Liver (tissue), 8 donors: ENCODE measurements at regions not wholly inside any gene's neighbourhood (a gene's known extent, or its start where the extent isn't known, plus 50 kb on each side); places are given as distances from the start of the nearest gene placed in this dataset.

ENCODE experiments used
- DNase-seq: peaks from one replicate; pipeline ENCODE4 v3.0.0-alpha.2; 2017; ENCODE audit warnings: low spot score
- H3K27ac ChIP-seq, 2 donors: one replicate each; pipeline ENCODE4 v1.7.0; 2013; ENCODE audit warnings: inconsistent platforms in 2 of 2, low read length in 2 of 2, control low read depth in 1 of 2, low read depth in 1 of 2, mild to moderate bottlenecking in 1 of 2
- H3K27me3 ChIP-seq, 4 donors: one replicate each; pipeline versions ENCODE4 v1.6.1 to v1.7.0; 2013; ENCODE audit warnings: low read length in 3 of 4, inconsistent platforms in 1 of 4, mild to moderate bottlenecking in 1 of 4, moderate library complexity in 1 of 4; ENCODE audit not compliant: control insufficient read depth in 4 of 4, insufficient read depth in 4 of 4
- H3K36me3 ChIP-seq, 4 donors: one replicate each; pipeline versions ENCODE4 v1.6.1 to v1.7.0; 2013; ENCODE audit warnings: low read length in 3 of 4, mild to moderate bottlenecking in 3 of 4, low read depth in 1 of 4, moderate library complexity in 1 of 4; ENCODE audit not compliant: control insufficient read depth in 4 of 4, insufficient read depth in 3 of 4
- H3K4me1 ChIP-seq, 4 donors: one replicate each; pipeline versions ENCODE4 v1.6.1 to v1.7.0; 2013; ENCODE audit warnings: low read length in 3 of 4, mild to moderate bottlenecking in 3 of 4, moderate library complexity in 1 of 4; ENCODE audit not compliant: control insufficient read depth in 4 of 4, insufficient read depth in 4 of 4
- H3K4me3 ChIP-seq, 3 donors: one replicate each; pipeline versions ENCODE4 v1.6.1 to v1.7.0; 2013; ENCODE audit warnings: low read length in 3 of 3, control low read depth in 1 of 3, low read depth in 1 of 3, mild to moderate bottlenecking in 1 of 3
- H3K9ac ChIP-seq, 2 donors: one replicate each; pipeline ENCODE4 v1.7.0; 2013; ENCODE audit warnings: low read length in 2 of 2, mild to moderate bottlenecking in 2 of 2, moderate library complexity in 2 of 2, control low read depth in 1 of 2, low read depth in 1 of 2
- H3K9me3 ChIP-seq, 4 donors: one replicate each; pipeline versions ENCODE4 v1.6.1 to v1.7.0; 2013; ENCODE audit warnings: low read length in 3 of 4; ENCODE audit not compliant: control insufficient read depth in 4 of 4
- ATF3 ChIP-seq: IDR thresholded peaks from 2 replicates; pipeline ENCODE4 v1.6.1; 2016; ENCODE audit warnings: antibody characterized with exemption
- CTCF ChIP-seq: fragments of 150-350 bp; IDR thresholded peaks from 2 replicates; pipeline ENCODE4 v1.5.1; 2017; ENCODE audit warnings: improper control_type of control experiment, low read depth, low read length; ENCODE audit not compliant: missing input control
- EGR1 ChIP-seq, 2 donors: IDR thresholded peaks; 2 replicates each; pipeline ENCODE4 v1.6.1; 2016 to 2018; ENCODE audit warnings: antibody characterized with exemption in 2 of 2, low read depth in 2 of 2
- FOXA1 ChIP-seq: IDR thresholded peaks from 2 replicates; pipeline ENCODE4 v1.6.1; 2016; ENCODE audit warnings: antibody characterized with exemption
- FOXA2 ChIP-seq: IDR thresholded peaks from 2 replicates; pipeline ENCODE4 v1.6.1; 2016; ENCODE audit warnings: antibody characterized with exemption
- GABPA ChIP-seq, 2 donors: IDR thresholded peaks in 1 of 2; conservative IDR thresholded peaks in 1 of 2; 2 replicates each; pipeline ENCODE4 v1.6.1; 2016; ENCODE audit warnings: antibody characterized with exemption in 2 of 2, mild to moderate bottlenecking in 1 of 2, moderate library complexity in 1 of 2
- HNF4A ChIP-seq, 2 donors: conservative IDR thresholded peaks; 2 replicates each; pipeline ENCODE4 v1.6.1; 2016; ENCODE audit warnings: antibody characterized with exemption in 2 of 2, mild to moderate bottlenecking in 2 of 2
- HNF4G ChIP-seq: IDR thresholded peaks from 2 replicates; pipeline ENCODE4 v1.6.1; 2016; ENCODE audit warnings: antibody characterized with exemption
- JUND ChIP-seq, 2 donors: IDR thresholded peaks; 2 replicates each; pipeline ENCODE4 v1.6.1; 2016; ENCODE audit warnings: antibody characterized with exemption in 2 of 2
- MAX ChIP-seq: IDR thresholded peaks from 2 replicates; pipeline ENCODE4 v1.6.1; 2016; ENCODE audit warnings: antibody characterized with exemption
- NR2F2 ChIP-seq: IDR thresholded peaks from 2 replicates; pipeline ENCODE4 v1.6.1; 2016; ENCODE audit warnings: antibody characterized with exemption
- RAD21 ChIP-seq, 2 donors: IDR thresholded peaks; 2 replicates each; pipeline ENCODE4 v1.6.1; 2016; ENCODE audit warnings: antibody characterized with exemption in 2 of 2, mild to moderate bottlenecking in 2 of 2
- REST ChIP-seq: IDR thresholded peaks from 2 replicates; pipeline ENCODE4 v1.6.1; 2016; ENCODE audit warnings: antibody characterized with exemption, mild to moderate bottlenecking
- RXRA ChIP-seq, 2 donors: IDR thresholded peaks; 2 replicates each; pipeline ENCODE4 v1.6.1; 2017 to 2018; ENCODE audit warnings: antibody characterized with exemption in 2 of 2, mild to moderate bottlenecking in 1 of 2
- SP1 ChIP-seq: IDR thresholded peaks from 2 replicates; pipeline ENCODE4 v1.6.1; 2018; ENCODE audit warnings: antibody characterized with exemption, mild to moderate bottlenecking
- TAF1 ChIP-seq: conservative IDR thresholded peaks from 2 replicates; pipeline ENCODE4 v1.6.1; 2016; ENCODE audit warnings: antibody characterized with exemption, mild to moderate bottlenecking
- YY1 ChIP-seq: IDR thresholded peaks from 2 replicates; pipeline ENCODE4 v1.6.1; 2016; ENCODE audit warnings: antibody characterized with exemption, mild to moderate bottlenecking
- ZBTB33 ChIP-seq: IDR thresholded peaks from 2 replicates; pipeline ENCODE4 v1.6.1; 2016; ENCODE audit warnings: antibody characterized with exemption
- WGBS: extraction: QIAGEN DNeasy Blood & Tissue Kit; methylation state at CpG from one replicate; pipeline ENCODE4 v1.1.7; 2013; 5-methylcytosine and 5-hydroxymethylcytosine counted together
- donor health status: healthy.
- donor health status: healthy.
- donor health status: healthy.
- donor health status: healthy.
- donor health status: healthy.

GRCh38 chr11:12598330-12599256, 75.6 kb upstream of the TEAD1 start:
- Histone ChIP-seq H3K27me3 (no peaks in the 10 kb centered on the region), H3K4me1 (peaks cover 0 to 5% (median 2%) of the 10 kb centered on the region in 4 donors)

More at GRCh38 chr11:12598330-12599256, 75.6 kb upstream of the TEAD1 start:
- H3K4me3 ChIP-seq = no peak overlapping the region
- no peak overlapping the region for H3K9ac ChIP-seq
- H3K27ac ChIP-seq = no peak overlapping the region
- 68% methylated on average over 7 of the region's 7 CpGs for WGBS
- no peaks in the 10 kb centered on the region for H3K9me3 ChIP-seq
- TF ChIP-seq HNF4A (conservative IDR thresholded peaks at IDR 0.05) (no peak), ZBTB33 (no peak), NR2F2 (no peak), MAX (no peak), REST (no peak), FOXA2 (no peak), ATF3 (no peak), FOXA1 (no peak), HNF4G (no peak), RAD21 (IDR thresholded peaks at IDR 0.05) (no peak), GABPA (IDR thresholded peaks at IDR 0.05 in 1 of 2, conservative IDR thresholded peaks at IDR 0.05 in 1 of 2) (no peak), SP1 (no peak), JUND (IDR thresholded peaks at IDR 0.05) (no peak), TAF1 (no peak), YY1 (no peak), CTCF (no peak), EGR1 (IDR thresholded peaks at IDR 0.05; ENCODE audit: low read depth in 2 of 2) (no peak), RXRA (IDR thresholded peaks at IDR 0.05) (no peak)
- H3K36me3 ChIP-seq = no peaks in the 10 kb centered on the region
- DNase-seq = no peak
